ENCODE measurements at regions not wholly inside any gene's neighbourhood (a gene's known extent, or its start where the extent isn't known, plus 50 kb on each side); places are given as distances from the start of the nearest gene placed in this dataset.
"Not testable (repeated sequence)": the region's sequence is repeated elsewhere in the genome, so short reads cannot be mapped to it uniquely, and the experiment has no call there.

DNA sequence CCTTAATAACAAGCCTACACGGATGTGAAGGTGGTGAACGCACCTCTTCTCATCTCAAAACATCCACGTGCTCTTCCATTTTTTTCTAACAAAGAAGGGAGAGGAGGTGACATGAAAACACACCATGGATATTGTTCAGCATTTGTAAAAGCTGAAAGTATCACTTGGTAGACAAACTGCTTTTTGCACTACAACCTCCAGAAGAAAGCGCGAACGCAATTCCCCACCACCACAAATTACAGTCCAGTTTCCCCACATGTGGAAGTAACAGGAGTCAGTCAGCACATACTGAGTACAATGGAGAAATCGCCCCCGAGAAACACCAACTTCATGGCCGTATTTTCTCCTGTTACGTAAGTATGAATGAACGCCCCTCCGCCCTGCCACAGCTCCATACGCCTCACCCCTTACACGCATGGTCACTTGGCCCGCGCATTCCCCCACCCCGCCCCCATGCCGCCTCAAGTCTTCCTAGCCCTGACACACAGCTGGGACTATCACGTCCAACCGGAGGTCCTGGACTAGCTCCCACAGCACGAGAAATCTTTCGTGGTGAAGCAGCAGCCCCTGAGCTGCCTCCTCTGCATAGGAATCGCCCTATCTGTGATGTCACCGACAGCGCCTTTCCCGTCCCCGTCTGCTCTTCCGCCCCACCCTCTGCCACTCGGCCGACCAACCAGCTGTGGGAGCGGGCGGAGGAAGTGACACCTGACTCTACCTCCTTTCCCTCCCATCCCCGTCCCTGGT, 62.4 kb upstream of the NBPF15 start:
- not testable (repeated sequence) for TF ChIP-seq POLR2A (IDR thresholded peaks at IDR 0.05)
- TF ChIP-seq, protein P1, sequence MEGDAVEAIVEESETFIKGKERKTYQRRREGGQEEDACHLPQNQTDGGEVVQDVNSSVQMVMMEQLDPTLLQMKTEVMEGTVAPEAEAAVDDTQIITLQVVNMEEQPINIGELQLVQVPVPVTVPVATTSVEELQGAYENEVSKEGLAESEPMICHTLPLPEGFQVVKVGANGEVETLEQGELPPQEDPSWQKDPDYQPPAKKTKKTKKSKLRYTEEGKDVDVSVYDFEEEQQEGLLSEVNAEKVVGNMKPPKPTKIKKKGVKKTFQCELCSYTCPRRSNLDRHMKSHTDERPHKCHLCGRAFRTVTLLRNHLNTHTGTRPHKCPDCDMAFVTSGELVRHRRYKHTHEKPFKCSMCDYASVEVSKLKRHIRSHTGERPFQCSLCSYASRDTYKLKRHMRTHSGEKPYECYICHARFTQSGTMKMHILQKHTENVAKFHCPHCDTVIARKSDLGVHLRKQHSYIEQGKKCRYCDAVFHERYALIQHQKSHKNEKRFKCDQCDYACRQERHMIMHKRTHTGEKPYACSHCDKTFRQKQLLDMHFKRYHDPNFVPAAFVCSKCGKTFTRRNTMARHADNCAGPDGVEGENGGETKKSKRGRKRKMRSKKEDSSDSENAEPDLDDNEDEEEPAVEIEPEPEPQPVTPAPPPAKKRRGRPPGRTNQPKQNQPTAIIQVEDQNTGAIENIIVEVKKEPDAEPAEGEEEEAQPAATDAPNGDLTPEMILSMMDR (IDR thresholded peaks at IDR 0.05): not testable (repeated sequence)

All from thyroid gland (tissue), 4 donors.